Keratinocyte (primary cell): ENCODE measurements at regions not wholly inside any gene's neighbourhood (a gene's known extent, or its start where the extent isn't known, plus 50 kb on each side); places are given as distances from the start of the nearest gene placed in this dataset.

ENCODE experiments used
- DNase-seq: peaks from one replicate; pipeline ENCODE4 v3.0.0-alpha.2; 2011; ENCODE audit warnings: low read depth, missing footprints, low spot score
- FAIRE-seq: peaks from 2 replicates; lab custom pipeline; 2011; peaks lifted over from hg19 to GRCh38; lab: Jason Lieb, UNC
- H2AFZ ChIP-seq: 2 replicates; pipeline ENCODE4 v1.6.0; 2012; ENCODE audit warnings: low read length, control low read depth, inconsistent platforms; ENCODE audit not compliant: control insufficient read depth
- H3K27ac ChIP-seq: 2 replicates; pipeline ENCODE4 v1.5.1; 2011; ENCODE audit warnings: low read length; ENCODE audit not compliant: control insufficient read depth, insufficient read depth
- H3K27me3 ChIP-seq: 3 replicates; pipeline ENCODE4 v1.6.0; 2011; ENCODE audit warnings: low read length; ENCODE audit not compliant: control insufficient read depth, insufficient read depth; ENCODE audit errors: extremely low read depth
- H3K36me3 ChIP-seq, 2 experiments: 2 replicates in 1 of 2; 3 replicates in 1 of 2; pipeline ENCODE4 v1.5.1; 2011; ENCODE audit warnings: low read length in 2 of 2, mild to moderate bottlenecking in 1 of 2; ENCODE audit not compliant: control insufficient read depth in 2 of 2, insufficient read depth in 2 of 2; ENCODE audit errors: extremely low read depth in 1 of 2
- H3K4me1 ChIP-seq: 3 replicates; pipeline ENCODE4 v1.5.1; 2011; ENCODE audit warnings: low read length; ENCODE audit not compliant: control insufficient read depth, insufficient read depth; ENCODE audit errors: extremely low read depth
- H3K4me2 ChIP-seq: 3 replicates; pipeline ENCODE4 v1.6.0; 2011; ENCODE audit warnings: low read depth, low read length; ENCODE audit not compliant: control insufficient read depth, insufficient read depth; ENCODE audit errors: extremely low read depth
- H3K4me3 ChIP-seq, 3 experiments: fragments of 200-600 bp in 1 of 3; sonication (generic) in 1 of 3; 2 replicates in 2 of 3; 3 replicates in 1 of 3; pipeline ENCODE4 v1.5.1; 2011 to 2016; ENCODE audit warnings: low read length in 3 of 3, mild to moderate bottlenecking in 3 of 3, control low read depth in 2 of 3, inconsistent platforms in 1 of 3, low read depth in 1 of 3, mixed read lengths in 1 of 3, mixed run types in 1 of 3, moderate library complexity in 1 of 3; ENCODE audit not compliant: control insufficient read depth in 2 of 3, insufficient read depth in 2 of 3; ENCODE audit errors: extremely low read depth in 1 of 3
- H3K79me2 ChIP-seq: 2 replicates; pipeline ENCODE4 v1.6.0; 2012; ENCODE audit warnings: low read length; ENCODE audit not compliant: control insufficient read depth, insufficient read depth
- H3K9ac ChIP-seq: 3 replicates; pipeline ENCODE4 v1.6.0; 2011; ENCODE audit warnings: low read length; ENCODE audit not compliant: control insufficient read depth, insufficient read depth; ENCODE audit errors: extremely low read depth
- H3K9me1 ChIP-seq: 3 replicates; pipeline ENCODE4 v1.6.0; 2011; ENCODE audit warnings: low read length; ENCODE audit not compliant: control insufficient read depth, insufficient read depth; ENCODE audit errors: extremely low read depth
- H3K9me3 ChIP-seq: 2 replicates; pipeline ENCODE4 v1.5.1; 2012; ENCODE audit warnings: low read depth, low read length; ENCODE audit not compliant: control insufficient read depth
- H4K20me1 ChIP-seq: 3 replicates; pipeline ENCODE4 v1.6.0; 2011; ENCODE audit warnings: low read length; ENCODE audit not compliant: control insufficient read depth, insufficient read depth; ENCODE audit errors: extremely low read depth
- CTCF ChIP-seq, 3 experiments: IDR thresholded peaks in 1 of 3; conservative IDR thresholded peaks in 1 of 3; optimal IDR thresholded peaks in 1 of 3; 2 replicates in 2 of 3; 3 replicates in 1 of 3; pipeline versions ENCODE3 to v1.5.1; 2011; ENCODE audit warnings: low read length in 3 of 3, mild to moderate bottlenecking in 3 of 3, moderate library complexity in 2 of 3, control low read depth in 1 of 3, inconsistent platforms in 1 of 3; ENCODE audit not compliant: insufficient read depth in 2 of 3; ENCODE audit errors: extremely low read depth in 1 of 3
- EZH2 ChIP-seq: IDR thresholded peaks from one replicate; pipeline ENCODE4 v1.6.1; 2012; ENCODE audit warnings: inconsistent platforms, mild to moderate bottlenecking, low read length, moderate library complexity
- dilution Hi-C: fragments of 300-500 bp; cut with MboI; formaldehyde crosslinking; loops from one replicate; pipeline ENCODE4 v1.7.0; 2020; ENCODE audit warnings: low sequenced_read_pairs; ENCODE audit not compliant: extremely low pct_ligation_motif_present

GRCh38 chr3:76245073-76245472, 459.7 kb upstream of the ZNF717 start:
- H3K4me1 ChIP-seq = no peaks in the 10 kb centered on the region
- DNase-seq (no peak), FAIRE-seq (no peak)
- H3K9me1 ChIP-seq = no peaks in the 10 kb centered on the region
- H4K20me1 ChIP-seq = no peaks in the 10 kb centered on the region
- no peak overlapping the region for H3K4me2 ChIP-seq
- no peak overlapping the region for H3K27ac ChIP-seq
- H3K79me2 ChIP-seq = no peaks in the 10 kb centered on the region
- H3K4me3 ChIP-seq = no peak overlapping the region
- no peak overlapping the region for H3K9ac ChIP-seq
- H3K9me3 ChIP-seq = no peaks in the 10 kb centered on the region
- H3K27me3 ChIP-seq = no peaks in the 10 kb centered on the region
- dilution Hi-C loops = no loop called here
- no peak for TF ChIP-seq EZH2
- no peak for TF ChIP-seq CTCF (optimal IDR thresholded peaks at IDR 0.05 in 1 of 3, IDR thresholded peaks at IDR 0.05 in 1 of 3, conservative IDR thresholded peaks at IDR 0.05 in 1 of 3; ENCODE audit: extremely low read depth in 1 of 3, insufficient read depth in 2 of 3, low read length in 3 of 3)
- H3K36me3 ChIP-seq = no peaks in the 10 kb centered on the region
- H2AFZ ChIP-seq = no peak overlapping the region

- no peaks in the 10 kb centered on the region for H3K79me2 ChIP-seq
- DNase-seq = no peak
- no peak overlapping the region for H2AFZ ChIP-seq
- H3K27me3 ChIP-seq = no peaks in the 10 kb centered on the region
- H3K4me2 ChIP-seq = no peak overlapping the region
- no peak overlapping the region for H3K9ac ChIP-seq
- H3K4me1 ChIP-seq = no peaks in the 10 kb centered on the region
- no peaks in the 10 kb centered on the region for H3K36me3 ChIP-seq
- no peaks in the 10 kb centered on the region for H3K9me1 ChIP-seq
- no peak for FAIRE-seq
- H4K20me1 ChIP-seq = no peaks in the 10 kb centered on the region
- TF ChIP-seq CTCF (optimal IDR thresholded peaks at IDR 0.05 in 1 of 3, IDR thresholded peaks at IDR 0.05 in 1 of 3, conservative IDR thresholded peaks at IDR 0.05 in 1 of 3; ENCODE audit: extremely low read depth in 1 of 3, insufficient read depth in 2 of 3, low read length in 3 of 3) (no peak), EZH2 (no peak)
- no peak overlapping the region for H3K4me3 ChIP-seq
- dilution Hi-C loops = no loop called here
- no peaks in the 10 kb centered on the region for H3K9me3 ChIP-seq
- no peak overlapping the region for H3K27ac ChIP-seq
Observed at GRCh38 chr3:76245622-76246021, 460.3 kb upstream of the ZNF717 start.
